ENCODE measurements at regions not wholly inside any gene's neighbourhood (a gene's known extent, or its start where the extent isn't known, plus 50 kb on each side); places are given as distances from the start of the nearest gene placed in this dataset.
"Not testable (repeated sequence)": the region's sequence is repeated elsewhere in the genome, so short reads cannot be mapped to it uniquely, and the experiment has no call there.

- no peak for DNase-seq
These were observed 76.2 kb downstream of the RIN2 start for GRCh38 chr20:19834287-19834686.

- no peak for DNase-seq
These were observed 76.7 kb downstream of the RIN2 start for GRCh38 chr20:19834783-19835182.

DNA sequence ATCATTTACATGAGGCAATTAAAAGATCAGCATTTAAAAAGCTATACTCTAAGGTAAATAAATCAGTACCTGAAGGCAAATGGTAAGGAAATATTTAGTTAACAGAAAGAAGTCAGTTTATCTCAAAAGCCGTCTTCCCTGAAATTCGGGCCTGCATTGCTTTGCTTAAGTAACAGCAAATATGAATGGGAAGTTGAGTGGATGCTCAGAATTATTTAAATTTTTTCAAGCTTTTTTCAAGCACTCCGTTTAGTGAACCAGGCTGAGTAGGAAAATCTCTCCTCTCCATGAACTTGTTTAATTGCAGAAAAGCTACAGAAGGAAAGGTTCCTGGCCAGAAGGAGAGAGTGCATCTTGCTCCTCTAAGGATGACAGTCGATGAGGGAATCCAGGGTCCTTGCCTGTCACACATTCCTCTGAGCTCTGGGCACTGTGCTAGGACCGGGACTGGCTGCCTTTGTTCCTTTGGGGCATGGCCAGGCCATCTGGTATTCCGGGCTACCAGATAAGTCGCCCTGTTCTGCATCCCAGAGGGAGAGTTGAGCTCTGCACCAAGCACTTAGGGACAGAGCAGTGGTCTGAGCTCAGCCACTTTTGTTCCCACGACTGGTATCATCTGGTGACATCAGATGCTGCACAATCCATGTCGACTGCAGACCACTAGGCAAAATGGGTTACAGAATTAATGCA lies 77.6 kb downstream of the RIN2 start:
- peak in 54 of 56 donors; percentile 16 to 88 (median 68) for DNase-seq

GRCh38 chr20:19838468-19838867 lies 80.4 kb downstream of the RIN2 start:
- DNase-seq = no peak

DNA sequence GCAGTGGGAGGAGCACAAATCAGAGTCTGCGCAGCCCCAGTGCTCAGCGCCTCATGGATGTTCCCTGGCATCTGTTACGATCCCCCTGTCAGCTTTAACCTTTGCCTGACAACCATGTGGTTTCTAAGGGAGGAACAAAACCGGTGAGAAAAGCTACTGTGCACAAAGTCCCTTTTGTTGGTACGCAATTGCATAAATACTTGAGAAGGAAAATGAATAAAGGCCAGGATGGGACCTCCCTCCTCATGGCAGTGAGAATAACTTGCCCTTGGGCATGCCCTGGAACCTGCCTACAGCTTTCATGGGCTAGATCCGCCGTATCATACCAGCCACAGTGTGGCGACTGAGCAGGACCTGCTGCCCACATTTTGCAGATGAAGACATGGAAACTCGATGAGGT lies 81.0 kb downstream of the RIN2 start:
- DNase-seq = no peak

GRCh38 chr20:19840111-19840710 lies 82.2 kb downstream of the RIN2 start:
- no peak for DNase-seq

GRCh38 chr20:19841740-19842139 lies 83.7 kb downstream of the RIN2 start:
- DNase-seq = no peak

DNA sequence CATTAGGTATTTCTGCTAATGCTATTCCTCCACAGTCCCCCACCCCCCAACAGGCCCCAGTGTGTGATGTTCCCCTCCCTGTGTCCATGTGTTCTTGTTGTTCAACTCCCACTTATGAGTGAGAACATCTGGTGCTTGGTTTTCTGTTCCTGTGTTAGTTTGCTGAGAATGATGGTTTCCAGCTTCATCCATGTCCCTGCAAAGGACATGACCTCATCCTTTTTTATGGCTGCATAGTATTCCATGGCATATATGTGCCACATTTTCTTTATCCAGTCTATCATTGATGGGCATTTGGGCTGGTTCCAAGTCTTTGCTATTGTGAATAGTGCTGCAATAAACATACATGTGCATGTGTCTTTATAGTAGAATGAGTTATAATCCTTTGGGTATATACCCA lies 86.8 kb downstream of the RIN2 start:
- not testable (repeated sequence) for DNase-seq

GRCh38 chr20:19847383-19847782 lies 89.3 kb downstream of the RIN2 start:
- DNase-seq = no peak

GRCh38 chr20:19849341-19850197 lies 91.5 kb downstream of the RIN2 start:
- DNase-seq = peak in 42 of 56 donors; percentile 12 to 68 (median 43)

DNA sequence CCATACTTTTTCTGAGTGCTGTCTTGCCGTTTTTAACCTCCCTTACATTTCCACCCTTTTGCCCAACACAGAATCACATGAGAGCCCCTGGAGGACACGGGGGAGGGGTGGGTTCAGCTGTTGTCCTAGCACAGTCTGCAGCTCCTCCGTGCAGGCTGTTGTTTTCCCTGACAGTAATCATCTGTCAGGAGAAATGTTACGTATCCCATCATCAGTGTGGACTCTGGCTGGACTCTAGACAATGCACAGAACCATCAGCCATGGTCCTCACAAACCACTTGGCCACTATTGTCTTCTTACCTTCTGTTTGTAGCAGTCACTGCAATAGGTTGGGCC lies 92.1 kb downstream of the RIN2 start:
- DNase-seq = peak in 39 of 56 donors; percentile 6 to 68 (median 35)

DNA sequence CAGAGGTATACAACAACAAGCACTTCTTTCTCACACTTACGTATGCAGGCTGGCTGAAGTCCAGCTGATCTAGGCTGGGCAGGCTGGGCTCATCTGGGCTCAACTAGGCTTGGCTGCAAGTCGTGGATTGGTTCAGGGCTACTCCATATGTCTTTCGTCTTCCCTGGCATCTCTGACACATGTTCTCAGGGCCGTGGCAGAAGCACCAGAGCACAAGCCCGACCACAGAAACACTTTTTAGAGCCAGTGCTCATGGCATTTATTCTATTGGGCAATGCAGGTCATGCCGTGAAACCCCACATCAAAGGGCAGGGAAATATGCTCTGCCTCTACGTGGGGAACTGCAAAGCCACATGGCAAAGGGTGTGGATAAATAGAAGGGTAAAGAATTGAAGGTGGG lies 93.8 kb downstream of the RIN2 start:
- DNase-seq = peak in 3 of 56 donors; percentile 3 to 16 (median 12)

DNA sequence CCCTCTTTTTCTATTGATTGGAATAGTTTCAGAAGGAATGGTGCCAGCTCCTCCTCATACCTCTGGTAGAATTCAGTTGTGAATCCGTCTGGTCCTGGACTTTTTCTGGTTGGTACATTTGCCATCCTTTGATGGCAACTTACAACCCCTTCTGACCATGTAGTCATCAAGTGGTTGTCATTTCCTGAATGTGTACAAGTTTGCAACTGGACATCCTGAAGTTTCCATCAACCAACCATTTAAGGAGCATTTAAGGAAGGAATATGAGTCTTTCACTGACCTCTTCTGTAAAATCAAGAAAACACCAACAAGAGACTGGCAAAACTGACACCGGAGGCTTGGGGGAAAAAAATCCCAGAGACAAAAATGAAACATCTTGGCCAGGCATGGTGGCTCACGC lies 97.4 kb downstream of the RIN2 start:
- DNase-seq = no peak

- no peak for DNase-seq
These were observed 100.7 kb downstream of the RIN2 start for GRCh38 chr20:19858466-19859371.

GRCh38 chr20:19859444-19859843 lies 101.4 kb downstream of the RIN2 start:
- no peak for DNase-seq

DNA sequence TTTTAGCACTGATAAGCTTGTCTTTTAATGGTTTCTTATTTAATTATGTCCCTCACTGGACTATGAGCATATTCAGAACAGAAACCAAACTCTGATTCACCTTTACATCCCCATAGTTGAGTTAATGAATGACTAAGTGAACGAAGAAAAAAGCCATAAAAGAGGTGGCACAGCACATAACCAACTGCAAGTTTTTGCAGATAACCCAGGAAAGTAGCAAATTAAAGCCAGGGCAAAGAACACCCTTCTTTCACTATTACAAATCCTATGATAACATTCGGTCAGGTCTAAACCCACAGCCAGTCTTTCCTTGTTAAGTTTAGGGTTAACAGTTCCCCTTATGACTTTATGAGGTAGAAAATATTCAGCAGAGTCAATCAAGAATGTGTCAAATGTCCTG lies 102.7 kb downstream of the RIN2 start:
- no peak for DNase-seq

- no peak for DNase-seq
These were observed 103.2 kb downstream of the RIN2 start for GRCh38 chr20:19861147-19861759.

GRCh38 chr20:19864130-19864529 lies 106.1 kb downstream of the RIN2 start:
- DNase-seq = no peak

- DNase-seq = no peak
These were observed 108.0 kb downstream of the RIN2 start for GRCh38 chr20:19866070-19866469.

- DNase-seq = no peak
These were observed 109.0 kb downstream of the RIN2 start for GRCh38 chr20:19867074-19867473.

GRCh38 chr20:19867940-19868371 lies 109.9 kb downstream of the RIN2 start:
- DNase-seq = peak in 19 of 56 donors; percentile 3 to 66 (median 30)

Measured in nucleus accumbens (tissue), 56 donors.